Renal cortical epithelial cell (primary cell): ENCODE measurements at regions not wholly inside any gene's neighbourhood (a gene's known extent, or its start where the extent isn't known, plus 50 kb on each side); places are given as distances from the start of the nearest gene placed in this dataset.
"Not testable (repeated sequence)": the region's sequence is repeated elsewhere in the genome, so short reads cannot be mapped to it uniquely, and the experiment has no call there.

Source experiments
- DNase-seq: peaks from one replicate; pipeline ENCODE4 v3.0.0-alpha.2; 2011; ENCODE audit warnings: low read depth

DNA sequence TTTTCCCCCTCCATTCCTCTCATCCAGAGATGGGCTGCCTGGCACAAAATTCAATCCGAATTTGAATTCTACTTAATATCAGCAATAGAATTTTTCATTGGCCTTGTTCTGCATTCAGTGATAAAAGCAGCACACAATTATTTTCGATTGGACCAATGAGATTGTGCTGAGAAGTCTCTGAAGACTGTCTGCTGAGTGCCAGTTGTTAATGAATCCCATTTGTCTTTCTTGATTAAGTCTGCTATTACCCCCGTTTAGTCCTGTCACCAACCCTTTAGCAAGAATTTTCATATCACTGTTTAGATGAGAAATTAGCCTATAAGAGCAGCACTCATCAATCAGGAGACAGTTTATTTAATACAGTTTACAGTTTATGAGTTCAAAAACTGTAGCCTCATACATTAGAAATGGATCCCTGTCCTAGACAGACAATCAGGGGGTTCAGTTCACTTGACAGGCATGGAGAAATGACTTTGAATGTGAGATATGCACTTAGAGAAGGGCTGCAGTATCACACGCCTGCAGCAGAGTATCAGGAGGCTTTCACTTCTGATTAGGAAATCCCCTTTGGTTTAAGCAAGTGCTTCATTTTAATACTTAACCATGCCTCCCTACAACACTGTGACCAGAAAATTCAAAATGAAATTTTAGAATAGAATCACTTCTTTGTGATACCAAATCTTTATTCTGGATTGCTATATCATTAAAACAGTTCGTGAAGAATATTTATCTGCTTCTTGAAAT, 304.7 kb upstream of the PTBP2 start:
- peak; percentile 19 for DNase-seq

DNA sequence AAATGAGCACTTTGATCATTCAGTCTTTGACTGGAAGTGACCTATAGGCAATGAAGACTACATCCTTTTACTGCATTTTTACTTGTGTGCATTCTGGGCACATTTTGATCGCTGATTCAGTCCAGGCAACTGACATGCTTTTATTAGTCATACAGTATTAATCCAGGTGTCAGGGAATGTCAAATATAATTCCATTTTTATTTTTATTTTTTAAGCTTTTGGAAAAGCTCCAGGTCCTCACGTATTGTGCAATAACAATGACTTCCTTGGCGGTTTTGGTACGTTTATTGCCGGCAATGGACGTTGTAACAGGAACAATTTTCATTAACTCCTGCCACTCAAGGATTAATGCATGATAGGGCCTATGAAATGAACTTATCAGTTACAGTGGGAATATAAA, 302.6 kb upstream of the PTBP2 start:
- no peak for DNase-seq

DNA sequence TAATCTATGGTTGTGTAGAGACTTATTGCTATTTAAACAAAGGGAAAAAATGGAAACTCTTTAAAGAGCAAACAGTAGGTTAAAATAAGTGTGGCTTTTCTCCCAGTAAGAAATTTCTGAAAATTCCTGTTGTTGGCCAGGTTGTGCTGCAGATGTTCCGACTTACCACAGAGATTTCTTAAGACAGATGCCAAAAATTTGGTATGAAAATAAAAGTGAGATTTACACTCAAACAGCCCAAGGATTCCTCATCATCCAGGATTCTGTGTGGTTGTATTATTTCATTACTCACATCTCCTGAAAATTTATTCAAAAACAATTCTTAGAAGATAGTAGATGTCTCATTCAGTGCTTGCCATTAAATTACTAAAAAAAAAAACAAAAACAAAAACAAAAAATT, 296.7 kb upstream of the PTBP2 start:
- DNase-seq, result no peak

- DNase-seq, result no peak
Measured at GRCh38 chr1:96425382-96426129, 296.0 kb upstream of the PTBP2 start.

DNA sequence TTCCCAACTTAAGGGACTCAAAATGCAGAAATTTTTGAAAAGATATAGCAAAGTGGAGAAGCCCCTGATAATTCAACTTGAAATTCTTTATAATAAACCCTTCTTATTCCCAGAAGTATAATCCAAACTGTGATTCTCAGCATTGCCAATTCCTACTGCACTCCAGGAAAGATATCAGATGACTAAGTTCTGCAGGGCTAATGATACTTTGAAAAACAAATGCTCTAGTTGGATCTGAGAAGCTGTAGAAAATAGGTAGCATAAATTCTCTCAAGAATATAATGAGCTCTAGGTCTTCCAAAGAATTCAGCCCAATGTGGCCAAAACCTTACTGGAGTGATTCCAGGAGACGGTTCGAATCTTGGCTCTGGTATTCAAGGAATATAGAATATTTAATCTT, 294.0 kb upstream of the PTBP2 start:
- DNase-seq, result no peak

- DNase-seq, result peak; percentile 44
Measured at GRCh38 chr1:96445302-96445701, 276.3 kb upstream of the PTBP2 start.

DNA sequence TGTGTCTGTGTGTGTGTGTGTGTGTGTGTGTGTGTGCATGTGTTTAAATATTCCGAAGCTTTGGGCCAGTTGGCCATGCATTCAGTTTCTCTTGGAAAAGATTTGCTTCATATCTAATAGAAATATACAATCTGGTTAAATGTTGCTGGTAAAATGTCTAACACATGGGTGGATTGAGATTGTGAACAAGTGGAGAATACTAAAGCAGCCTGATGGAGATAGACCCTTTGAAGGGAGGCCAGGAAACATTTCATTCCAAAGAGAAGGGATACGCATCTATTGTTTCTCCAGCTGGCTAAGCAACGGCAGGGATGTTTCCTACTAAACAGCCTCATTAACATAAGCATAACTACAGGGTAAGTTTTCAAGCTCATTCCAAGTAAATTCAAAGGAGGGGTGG, 257.5 kb upstream of the PTBP2 start:
- DNase-seq, result no peak

DNA sequence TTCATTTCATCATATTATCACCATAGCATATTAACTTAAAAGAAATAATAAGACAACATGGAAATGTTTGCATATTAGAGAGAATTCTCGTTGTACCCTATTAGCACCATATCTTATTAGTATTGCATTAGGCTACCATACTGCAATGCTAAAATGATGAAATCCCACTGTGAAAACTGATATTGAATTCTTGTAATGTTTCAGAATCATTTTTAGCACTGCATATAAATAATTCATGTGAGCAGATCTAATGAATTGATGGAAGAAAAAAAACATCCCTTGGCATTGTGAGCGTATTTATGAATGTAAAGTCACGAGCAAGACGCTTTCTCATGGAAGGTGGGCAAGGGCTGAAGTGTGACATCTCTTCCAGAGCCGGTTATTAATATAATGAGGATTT, 257.1 kb upstream of the PTBP2 start:
- DNase-seq, result no peak

DNA sequence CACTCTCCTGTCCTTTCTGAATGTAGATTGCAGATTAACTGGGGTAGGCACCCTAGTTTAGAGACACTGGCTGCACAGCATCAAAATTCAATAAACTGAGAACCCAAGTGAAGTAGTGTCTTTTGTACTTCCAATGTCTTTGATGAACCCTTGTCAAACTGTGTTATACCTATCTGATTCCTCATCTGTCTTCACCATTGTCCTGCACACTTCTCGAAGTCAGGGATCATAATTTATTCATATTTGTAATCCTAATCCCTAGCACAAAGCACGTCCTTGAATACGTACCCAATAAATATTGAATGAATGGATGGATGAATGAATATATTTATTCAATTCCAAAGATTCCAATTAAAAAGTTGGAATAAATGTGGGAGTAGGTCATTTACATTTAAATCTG, 256.6 kb upstream of the PTBP2 start:
- no peak for DNase-seq

DNA sequence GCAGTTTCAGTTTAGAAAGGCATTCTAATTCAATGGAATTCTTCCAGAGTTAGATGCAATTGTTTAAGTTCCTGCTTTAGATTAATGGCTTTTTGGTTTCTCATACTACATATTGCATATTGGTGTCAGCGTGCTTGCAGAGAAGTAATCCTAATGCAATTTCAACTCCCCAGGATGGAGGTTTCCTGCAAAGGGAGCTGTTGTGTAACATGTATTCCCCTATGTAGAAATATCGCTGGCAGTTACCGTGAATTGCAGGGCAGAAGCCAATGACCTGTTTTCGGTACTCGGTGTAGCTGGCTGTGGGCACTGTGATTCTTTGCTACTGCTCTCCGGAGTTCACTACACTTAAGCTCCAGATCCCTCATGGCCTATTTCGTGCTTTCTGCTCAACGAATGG, 256.1 kb upstream of the PTBP2 start:
- DNase-seq, result no peak

GRCh38 chr1:96466842-96467241, 254.7 kb upstream of the PTBP2 start:
- no peak for DNase-seq

- not testable (repeated sequence) for DNase-seq
Measured at GRCh38 chr1:96469726-96470125, 251.9 kb upstream of the PTBP2 start.

- peak; percentile 73 for DNase-seq
Measured at GRCh38 chr1:96472471-96472870, 249.1 kb upstream of the PTBP2 start.

DNA sequence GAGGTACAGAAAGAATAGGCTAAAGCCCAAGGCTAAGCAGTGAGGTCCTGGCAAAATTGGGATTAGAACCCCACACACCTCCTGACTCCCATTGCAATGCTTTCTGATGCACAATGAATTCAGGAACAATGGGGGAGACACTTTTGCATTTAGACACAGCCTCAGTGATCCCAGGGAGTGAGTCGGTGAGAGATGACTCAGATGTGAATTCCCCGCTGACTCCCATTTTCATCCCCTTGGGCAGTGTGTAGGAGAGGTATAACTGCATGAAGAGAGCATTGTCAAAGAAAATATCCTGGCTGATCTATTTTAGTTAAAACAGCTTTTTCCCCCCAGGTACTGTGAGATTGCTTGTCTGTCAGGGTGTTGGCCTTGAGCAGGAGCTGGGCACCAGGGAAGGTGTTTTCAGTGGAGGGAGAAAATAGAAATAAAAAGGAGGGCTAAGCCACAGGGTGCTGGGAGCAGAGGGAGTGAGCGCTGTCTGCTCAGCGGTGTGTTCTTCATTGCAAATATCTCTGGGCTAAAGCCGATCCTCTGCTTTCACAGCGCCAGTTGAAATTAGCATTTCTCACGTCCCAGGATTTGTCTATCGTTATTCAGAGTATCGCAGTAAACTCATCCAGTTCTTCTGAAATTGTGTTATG, 247.7 kb upstream of the PTBP2 start:
- DNase-seq, result peak; percentile 75

DNA sequence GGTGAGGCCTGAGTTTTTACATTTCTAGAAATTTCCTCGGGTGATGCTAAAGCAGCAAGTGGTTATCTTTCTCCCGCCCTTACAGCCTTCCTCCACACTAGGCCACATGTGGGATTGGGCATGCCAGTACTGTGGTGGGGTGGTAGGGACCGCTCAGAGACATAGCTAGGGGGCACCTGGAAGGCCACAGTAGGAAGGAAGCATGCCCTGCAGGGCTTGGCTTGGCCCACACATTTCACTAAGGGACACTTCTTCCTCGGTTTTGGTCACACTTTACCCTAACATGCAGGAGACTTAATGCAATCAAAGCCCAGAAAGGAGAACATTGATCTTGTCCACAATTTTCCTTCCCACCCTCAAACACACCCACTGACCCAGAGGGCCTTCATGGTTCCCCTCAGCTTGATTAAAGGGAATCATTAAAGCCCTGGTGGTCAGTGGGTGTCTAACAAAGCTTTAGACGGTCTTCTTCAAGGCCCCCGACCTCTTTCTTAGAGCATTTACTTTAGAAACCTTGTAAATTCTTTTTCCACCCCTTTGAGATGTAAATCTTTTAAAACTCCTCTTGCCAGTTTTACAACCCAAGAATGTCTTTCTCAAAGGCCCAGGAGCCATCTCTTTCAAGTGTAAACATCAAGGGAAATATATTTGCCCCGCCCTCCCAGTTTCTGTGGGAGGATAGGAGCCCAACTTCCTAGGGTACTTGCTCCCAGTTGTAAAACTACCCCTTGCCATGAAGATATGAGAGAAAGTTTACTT, 246.4 kb upstream of the PTBP2 start:
- no peak for DNase-seq

- DNase-seq, result no peak
Measured at GRCh38 chr1:96475903-96476302, 245.7 kb upstream of the PTBP2 start.

DNA sequence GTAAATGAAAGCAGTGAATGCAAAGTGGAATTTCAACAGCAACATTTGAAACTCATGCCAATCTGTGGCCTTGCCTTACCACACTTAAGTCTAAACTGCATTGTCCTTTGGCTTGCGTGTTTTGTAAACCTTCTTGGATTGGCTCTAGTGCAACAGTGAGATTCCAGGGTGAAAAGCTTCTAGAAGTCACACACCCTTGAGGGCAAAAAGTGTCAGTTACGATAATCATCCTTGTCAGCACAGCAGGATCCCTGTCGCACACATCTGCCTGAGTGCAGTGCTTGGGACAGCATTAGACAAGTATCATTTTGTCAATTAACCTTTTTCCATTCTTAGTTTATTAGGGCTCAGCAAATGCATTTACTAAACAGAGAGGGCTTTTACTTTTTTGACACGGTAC, 243.4 kb upstream of the PTBP2 start:
- no peak for DNase-seq

DNA sequence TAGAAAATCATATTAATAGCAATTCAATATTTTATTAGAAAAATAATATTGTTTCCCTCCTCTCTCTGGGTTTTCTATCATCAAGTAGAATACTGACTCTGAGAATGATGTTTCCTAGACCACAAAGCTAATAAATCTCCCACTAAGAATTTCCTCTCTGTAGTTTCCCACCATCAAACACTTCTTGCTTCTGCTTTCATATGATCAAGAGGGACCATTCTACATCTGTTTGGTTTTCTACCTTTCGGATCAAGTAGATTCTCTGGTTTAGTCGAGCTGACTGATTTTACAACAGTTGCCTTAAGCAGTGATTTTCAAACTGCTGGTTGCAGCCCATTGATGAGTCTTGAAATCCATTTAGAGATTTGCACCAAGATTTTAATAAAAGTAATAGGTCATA, 240.2 kb upstream of the PTBP2 start:
- no peak for DNase-seq

- no peak for DNase-seq
Measured at GRCh38 chr1:96482616-96483015, 239.0 kb upstream of the PTBP2 start.

DNA sequence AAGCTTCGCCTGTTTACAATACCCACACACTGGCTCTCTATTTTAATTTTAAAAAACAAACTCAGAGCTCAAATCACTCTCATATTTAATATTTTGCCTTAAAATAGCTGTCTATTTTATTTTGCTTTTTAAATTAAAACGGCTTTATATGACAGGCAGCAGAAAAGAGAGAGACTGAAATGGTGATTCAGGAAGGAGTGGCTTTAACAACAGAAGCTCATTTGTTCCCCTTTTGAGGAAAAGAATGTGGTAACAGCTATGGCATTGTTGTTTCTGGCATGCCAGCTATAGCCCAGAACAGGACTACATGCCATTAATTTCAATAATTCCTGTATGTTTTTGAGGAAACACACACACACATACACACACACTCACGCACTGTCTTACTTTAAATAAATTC, 234.2 kb upstream of the PTBP2 start:
- peak; percentile 38 for DNase-seq

- DNase-seq, result no peak
Measured at GRCh38 chr1:96487971-96488370, 233.6 kb upstream of the PTBP2 start.

GRCh38 chr1:96488777-96489176, 232.8 kb upstream of the PTBP2 start:
- no peak for DNase-seq
